B cell (primary cell): ENCODE measurements at regions not wholly inside any gene's neighbourhood (a gene's known extent, or its start where the extent isn't known, plus 50 kb on each side); places are given as distances from the start of the nearest gene placed in this dataset.

Source experiments
- ATAC-seq: fragments of 200-7000 bp; cut with Tn5 transposase; one replicate; pipeline ENCODE4 v1.10.0; 2021; ENCODE audit warnings: low read depth, mild to moderate bottlenecking, moderate number of reproducible peaks, moderate library complexity
- CTCF ChIA-PET: fragments of 350-600 bp; sonication (Branson Sonifier 250); formaldehyde crosslinking; loops from one replicate; lab custom pipeline; 2021; ENCODE audit warnings: antibody characterized with exemption, inconsistent platforms; lab: Charles Lee
- POLR2A ChIA-PET: fragments of 350-600 bp; sonication (Branson Sonifier 250); formaldehyde crosslinking; loops from one replicate; lab custom pipeline; 2021; ENCODE audit warnings: antibody characterized with exemption; lab: Charles Lee
- DNase-seq: peaks from one replicate; pipeline ENCODE4 v3.0.0; 2013
- H2AFZ ChIP-seq: 2 replicates; pipeline ENCODE4 v1.6.1; 2012; ENCODE audit warnings: mild to moderate bottlenecking, low read depth, low read length; ENCODE audit not compliant: insufficient read depth, poor library complexity, severe bottlenecking
- H3K27ac ChIP-seq, 2 donors: 1 replicate in 1 of 2; 2 replicates in 1 of 2; pipeline ENCODE4 v1.5.1; 2012 to 2013; ENCODE audit warnings: low read length in 2 of 2, mild to moderate bottlenecking in 2 of 2, moderate library complexity in 1 of 2
- H3K27me3 ChIP-seq, 4 experiments: fragments of 200-600 bp in 1 of 4; sonication (generic) in 1 of 4; replicated peaks in 1 of 4; 1 replicate in 2 of 4; 2 replicates in 2 of 4; pipeline versions ENCODE4 v1.6.1 to v1.7.0; 2013 to 2016; ENCODE audit warnings: low read length in 3 of 4, mild to moderate bottlenecking in 2 of 4, mixed read lengths in 1 of 4, moderate library complexity in 1 of 4; ENCODE audit not compliant: insufficient read depth in 4 of 4, control insufficient read depth in 3 of 4; ENCODE audit errors: control extremely low read depth in 1 of 4
- H3K36me3 ChIP-seq, 2 experiments: replicated peaks in 1 of 2; 1 replicate in 1 of 2; 2 replicates in 1 of 2; pipeline versions ENCODE4 v1.6.1 to v1.7.1; 2013; ENCODE audit warnings: low read length in 1 of 2; ENCODE audit not compliant: insufficient read depth in 2 of 2, control insufficient read depth in 1 of 2; ENCODE audit errors: control extremely low read depth in 1 of 2, extremely low read depth in 1 of 2
- H3K4me1 ChIP-seq, 2 donors: fragments of 200-600 bp in 1 of 2; sonication (generic) in 1 of 2; 1 replicate in 1 of 2; 2 replicates in 1 of 2; pipeline versions ENCODE4 v1.5.1 to v1.6.1; 2013 to 2017; ENCODE audit warnings: low read length in 2 of 2; ENCODE audit not compliant: control insufficient read depth in 2 of 2, insufficient read depth in 2 of 2
- H3K4me2 ChIP-seq: replicated peaks from 2 replicates; pipeline ENCODE3; 2012; ENCODE audit warnings: mild to moderate bottlenecking, low read depth, low read length; ENCODE audit not compliant: poor library complexity, severe bottlenecking
- H3K4me3 ChIP-seq, 5 experiments: fragments of 200-600 bp in 1 of 5; sonication (generic) in 1 of 5; 1 replicate in 3 of 5; 2 replicates in 2 of 5; pipeline versions ENCODE4 v1.5.1 to v1.7.0; 2011 to 2016; ENCODE audit warnings: low read length in 4 of 5, mild to moderate bottlenecking in 4 of 5, low read depth in 2 of 5, control low read depth in 1 of 5, moderate library complexity in 1 of 5; ENCODE audit not compliant: insufficient read depth in 1 of 5; ENCODE audit errors: control extremely low read depth in 1 of 5, extremely low read depth in 1 of 5
- H3K79me2 ChIP-seq: fragments of 200-600 bp; sonication (generic); one replicate; pipeline ENCODE4 v1.6.0; 2016; ENCODE audit warnings: low read length; ENCODE audit not compliant: control insufficient read depth, insufficient read depth
- H3K9ac ChIP-seq: fragments of 200-600 bp; sonication (generic); 2 replicates; pipeline ENCODE4 v1.6.1; 2017; ENCODE audit warnings: mild to moderate bottlenecking, low read length, moderate library complexity
- H3K9me3 ChIP-seq, 3 donors: one replicate each; pipeline versions ENCODE4 v1.6.1 to v1.7.1; 2013; ENCODE audit warnings: low read length in 2 of 3; ENCODE audit not compliant: control insufficient read depth in 2 of 3, insufficient read depth in 1 of 3; ENCODE audit errors: control extremely low read depth in 1 of 3
- H4K20me1 ChIP-seq: 2 replicates; pipeline ENCODE4 v1.6.0; 2012; ENCODE audit warnings: mild to moderate bottlenecking, low read length; ENCODE audit not compliant: insufficient read depth, control insufficient read depth, poor library complexity, severe bottlenecking
- H3K27ac Mint-ChIP-seq: one replicate; pipeline ENCODE4 v1.8.0; 2021; ENCODE audit warnings: mixed read lengths
- H3K27me3 Mint-ChIP-seq: one replicate; pipeline ENCODE4 v1.8.0; 2021; ENCODE audit warnings: mixed read lengths
- H3K4me1 Mint-ChIP-seq: one replicate; pipeline ENCODE4 v1.8.0; 2021; ENCODE audit warnings: mixed read lengths
- H3K4me3 Mint-ChIP-seq: one replicate; pipeline ENCODE4 v1.8.0; 2021; ENCODE audit warnings: mixed read lengths
- H3K9me3 Mint-ChIP-seq: one replicate; pipeline ENCODE4 v1.8.0; 2022; ENCODE audit warnings: mixed read lengths; ENCODE audit not compliant: insufficient read depth
- EZH2 ChIP-seq: IDR thresholded peaks from 2 replicates; pipeline ENCODE4 v1.6.1; 2012; ENCODE audit warnings: borderline replicate concordance, low read depth, mild to moderate bottlenecking, moderate library complexity, low read length; ENCODE audit not compliant: insufficient read depth, poor library complexity, severe bottlenecking
- WGBS: methylation state at CpG from one replicate; pipeline ENCODE4 v1.1.5; 2013; ENCODE audit warnings: missing lambda C conversion rate; ENCODE audit not compliant: insufficient coverage; 5-methylcytosine and 5-hydroxymethylcytosine counted together
- intact Hi-C: fragments of 100-400 bp; cut with micrococcal nuclease; formaldehyde crosslinking; loops from one replicate; pipeline ENCODE4 v1.10.0; 2022
- TF ChIP-seq, protein P1 (sequence below): fragments of 200-600 bp; IDR thresholded peaks from one replicate; pipeline ENCODE4 v1.8.0; 2022; ENCODE audit warnings: antibody characterized with exemption, mild to moderate bottlenecking

DNA sequence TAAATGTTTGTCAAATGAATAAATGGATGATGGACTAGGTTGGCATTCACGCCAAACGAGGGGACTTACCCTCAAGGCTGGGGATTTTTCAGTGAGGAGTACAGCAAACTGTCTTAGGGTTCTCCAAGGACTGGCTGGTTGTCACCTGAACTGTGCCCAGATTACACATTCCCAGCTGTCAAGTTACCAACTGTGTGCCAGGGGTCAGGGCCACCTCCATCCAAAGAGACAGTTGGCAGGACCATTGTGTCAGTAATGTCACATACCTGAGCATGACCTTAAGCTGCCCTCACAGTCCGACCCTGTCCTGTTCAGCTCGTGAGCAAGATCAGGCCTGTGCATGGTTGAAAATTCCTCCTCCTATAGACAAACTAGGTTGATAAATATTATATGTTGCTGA is 116.7 kb downstream of the MID1IP1 start:
- TF ChIP-seq, protein P1, sequence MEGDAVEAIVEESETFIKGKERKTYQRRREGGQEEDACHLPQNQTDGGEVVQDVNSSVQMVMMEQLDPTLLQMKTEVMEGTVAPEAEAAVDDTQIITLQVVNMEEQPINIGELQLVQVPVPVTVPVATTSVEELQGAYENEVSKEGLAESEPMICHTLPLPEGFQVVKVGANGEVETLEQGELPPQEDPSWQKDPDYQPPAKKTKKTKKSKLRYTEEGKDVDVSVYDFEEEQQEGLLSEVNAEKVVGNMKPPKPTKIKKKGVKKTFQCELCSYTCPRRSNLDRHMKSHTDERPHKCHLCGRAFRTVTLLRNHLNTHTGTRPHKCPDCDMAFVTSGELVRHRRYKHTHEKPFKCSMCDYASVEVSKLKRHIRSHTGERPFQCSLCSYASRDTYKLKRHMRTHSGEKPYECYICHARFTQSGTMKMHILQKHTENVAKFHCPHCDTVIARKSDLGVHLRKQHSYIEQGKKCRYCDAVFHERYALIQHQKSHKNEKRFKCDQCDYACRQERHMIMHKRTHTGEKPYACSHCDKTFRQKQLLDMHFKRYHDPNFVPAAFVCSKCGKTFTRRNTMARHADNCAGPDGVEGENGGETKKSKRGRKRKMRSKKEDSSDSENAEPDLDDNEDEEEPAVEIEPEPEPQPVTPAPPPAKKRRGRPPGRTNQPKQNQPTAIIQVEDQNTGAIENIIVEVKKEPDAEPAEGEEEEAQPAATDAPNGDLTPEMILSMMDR: no peak
- no peak for TF ChIP-seq EZH2
- CTCF ChIA-PET: no interaction called here
- POLR2A ChIA-PET: no interaction called here

DNA sequence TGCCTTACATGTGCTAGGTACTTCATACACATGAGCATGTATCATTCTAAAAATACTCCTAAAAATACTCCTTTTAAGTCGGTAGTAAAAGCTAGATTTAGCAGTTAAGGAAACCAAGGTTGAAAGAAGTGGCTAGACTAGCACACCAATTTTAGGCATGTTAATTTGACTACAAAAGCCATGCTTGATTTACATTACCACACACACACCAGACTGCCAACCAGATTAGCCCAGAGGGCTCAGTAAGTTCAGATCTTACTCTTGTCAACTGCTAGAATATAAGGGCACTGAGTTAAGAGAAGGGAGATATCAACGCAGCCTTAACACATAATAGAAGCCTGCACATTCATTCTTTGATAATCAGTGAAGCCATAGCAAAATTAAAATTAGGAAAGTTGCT is 117.9 kb downstream of the MID1IP1 start:
- no peak overlapping the region for H3K4me3 ChIP-seq
- intact Hi-C loops: no loop called here
- H3K27me3 ChIP-seq: no peaks in the 10 kb centered on the region
- H3K4me3 Mint-ChIP-seq: no peak overlapping the region
- H3K36me3 ChIP-seq: no peaks in the 10 kb centered on the region
- H3K27ac Mint-ChIP-seq: no peak overlapping the region
- H3K4me1 Mint-ChIP-seq: peaks cover 5% of the 10 kb centered on the region
- WGBS: no CpG with 5 or more reads among the region's 2 CpGs
- TF ChIP-seq EZH2: no peak
- TF ChIP-seq, protein P1: no peak
- no peak overlapping the region for H2AFZ ChIP-seq
- H3K79me2 ChIP-seq: no peaks in the 10 kb centered on the region
- DNase-seq (no peak), ATAC-seq (no peak)
- no peaks in the 10 kb centered on the region for H3K27me3 Mint-ChIP-seq
- no peak overlapping the region for H3K9ac ChIP-seq
- H3K4me2 ChIP-seq: no peak overlapping the region
- H3K4me1 ChIP-seq: no peaks in the 10 kb centered on the region
- POLR2A ChIA-PET: no interaction called here
- CTCF ChIA-PET: no interaction called here
- no peaks in the 10 kb centered on the region for H3K9me3 Mint-ChIP-seq
- no peaks in the 10 kb centered on the region for H4K20me1 ChIP-seq
- no peak overlapping the region for H3K27ac ChIP-seq
- H3K9me3 ChIP-seq: no peaks in the 10 kb centered on the region

More for the DNA sequence above, 116.7 kb downstream of the MID1IP1 start:
- H3K4me2 ChIP-seq: no peak overlapping the region
- no peak overlapping the region for H3K9ac ChIP-seq
- no peak overlapping the region for H3K4me3 ChIP-seq
- no peaks in the 10 kb centered on the region for H4K20me1 ChIP-seq
- H3K4me1 Mint-ChIP-seq: peaks cover 5% of the 10 kb centered on the region
- intact Hi-C loops: no loop called here
- H3K27me3 Mint-ChIP-seq: no peaks in the 10 kb centered on the region
- H3K9me3 Mint-ChIP-seq: no peaks in the 10 kb centered on the region
- H2AFZ ChIP-seq: no peak overlapping the region
- H3K27ac ChIP-seq: no peak overlapping the region
- no peak for DNase-seq
- no peak overlapping the region for H3K27ac Mint-ChIP-seq
- ATAC-seq: no peak
- no peaks in the 10 kb centered on the region for H3K27me3 ChIP-seq
- H3K9me3 ChIP-seq: no peaks in the 10 kb centered on the region
- H3K4me1 ChIP-seq: no peaks in the 10 kb centered on the region
- no peak overlapping the region for H3K4me3 Mint-ChIP-seq
- no CpG with 5 or more reads among the region's 4 CpGs for WGBS
- H3K79me2 ChIP-seq: no peaks in the 10 kb centered on the region
- H3K36me3 ChIP-seq: no peaks in the 10 kb centered on the region
